ENCODE measurements at regions not wholly inside any gene's neighbourhood (a gene's known extent, or its start where the extent isn't known, plus 50 kb on each side); places are given as distances from the start of the nearest gene placed in this dataset.

GRCh38 chr16:86034421-86034919 is 135.5 kb downstream of the IRF8 start:
- no peak for DNase-seq
- no peaks in the 10 kb centered on the region for H3K36me3 Mint-ChIP-seq (ENCODE audit: low read depth)
- H3K4me1 Mint-ChIP-seq (ENCODE audit: low read depth): peaks cover 6% of the 10 kb centered on the region
- no peak overlapping the region for H3K27ac Mint-ChIP-seq
- H3K27me3 Mint-ChIP-seq: peaks cover 26% of the 10 kb centered on the region
- no peak overlapping the region for H3K4me3 Mint-ChIP-seq
- no peaks in the 10 kb centered on the region for H3K9me3 Mint-ChIP-seq

GRCh38 chr16:86035906-86036305 is 136.9 kb downstream of the IRF8 start:
- Mint-ChIP-seq H3K9me3 (no peaks in the 10 kb centered on the region), H3K27me3 (peaks cover 16% of the 10 kb centered on the region), H3K4me3 (no peak overlapping the region), H3K4me1 (ENCODE audit: low read depth) (peaks cover 6% of the 10 kb centered on the region), H3K27ac (no peak overlapping the region), H3K36me3 (ENCODE audit: low read depth) (no peaks in the 10 kb centered on the region)
- DNase-seq: no peak

DNA sequence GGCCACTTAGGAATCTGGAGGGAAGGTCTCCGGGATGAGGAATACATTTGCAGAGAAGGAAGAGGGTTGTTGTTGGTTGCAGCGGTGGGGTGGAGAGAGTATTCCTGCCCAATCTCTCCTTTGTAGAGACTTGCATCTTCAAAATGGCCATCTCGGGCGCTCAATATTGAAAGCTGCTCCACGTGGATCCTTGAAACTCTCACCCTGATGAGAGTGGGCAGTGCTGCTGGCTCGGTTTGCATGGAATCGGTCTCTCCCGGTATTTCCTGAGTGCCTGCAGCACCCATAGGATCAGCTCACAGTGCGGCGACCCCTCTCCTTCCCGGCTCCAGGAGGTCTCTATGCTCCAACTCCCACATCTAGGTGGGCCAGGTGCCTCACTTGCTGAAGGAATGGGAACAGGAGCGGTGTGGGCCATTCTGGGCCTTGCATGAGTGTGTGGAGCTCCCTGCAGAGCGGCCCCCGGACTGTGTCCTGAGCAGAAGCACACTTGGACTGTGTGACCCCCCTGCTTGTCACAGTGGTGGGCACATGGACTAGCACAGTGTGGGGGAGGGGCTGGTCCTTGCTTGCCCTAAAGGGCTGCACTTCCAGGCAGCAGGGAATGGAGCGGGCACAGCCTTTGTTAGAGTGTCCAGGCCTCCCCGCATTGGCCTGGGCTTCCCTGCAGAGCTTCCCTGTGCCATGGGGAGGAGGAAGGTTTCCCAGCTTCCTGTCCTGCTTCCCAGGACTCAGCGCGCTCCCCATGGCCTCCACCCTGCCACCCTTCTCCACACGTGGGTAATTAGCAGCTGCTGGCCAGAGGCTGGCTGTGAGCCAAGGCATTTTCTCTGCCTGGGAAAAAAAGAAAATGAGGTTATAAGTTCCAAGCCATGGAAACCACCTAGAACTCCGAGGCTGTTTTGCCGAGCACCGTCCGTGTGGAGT is 139.3 kb downstream of the IRF8 start:
- Mint-ChIP-seq H3K36me3 (ENCODE audit: low read depth) (no peaks in the 10 kb centered on the region), H3K27me3 (peaks cover 24% of the 10 kb centered on the region), H3K27ac (no peak overlapping the region), H3K9me3 (no peaks in the 10 kb centered on the region), H3K4me1 (ENCODE audit: low read depth) (peaks cover 6% of the 10 kb centered on the region), H3K4me3 (no peak overlapping the region)
- no peak for DNase-seq

- Mint-ChIP-seq H3K9me3 (no peaks in the 10 kb centered on the region), H3K27ac (no peak overlapping the region), H3K36me3 (ENCODE audit: low read depth) (no peaks in the 10 kb centered on the region), H3K4me1 (ENCODE audit: low read depth) (peaks cover 6% of the 10 kb centered on the region), H3K27me3 (peaks cover 25% of the 10 kb centered on the region), H3K4me3 (no peak overlapping the region)
- DNase-seq: no peak
Measured at GRCh38 chr16:86038926-86039310, 140.0 kb downstream of the IRF8 start.

GRCh38 chr16:86039606-86040005 is 140.6 kb downstream of the IRF8 start:
- no peak overlapping the region for H3K4me3 Mint-ChIP-seq

DNA sequence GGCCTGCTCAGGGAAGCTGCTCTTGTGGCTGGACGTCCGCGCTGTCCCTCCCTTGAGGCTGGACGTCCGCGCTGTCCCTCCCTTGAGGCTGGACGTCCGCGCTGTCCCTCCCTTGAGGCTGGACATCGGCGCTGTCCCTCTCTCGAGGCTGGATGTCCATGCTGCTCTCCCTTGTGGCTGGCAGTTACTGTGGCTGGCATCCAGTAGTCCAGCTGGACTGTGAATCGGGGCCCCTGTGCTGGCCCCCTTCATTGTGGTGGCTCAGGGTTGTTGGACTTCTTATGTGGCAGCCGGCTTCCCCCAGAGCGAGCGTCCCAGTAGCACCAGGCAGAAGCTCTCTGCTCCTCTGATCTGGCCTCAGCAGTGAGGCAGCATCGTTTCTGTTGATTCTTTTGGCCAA is 141.5 kb downstream of the IRF8 start:
- peaks cover 28% of the 10 kb centered on the region for H3K27me3 Mint-ChIP-seq
- no peak overlapping the region for H3K27ac Mint-ChIP-seq
- no peak overlapping the region for H3K4me3 Mint-ChIP-seq
- no peaks in the 10 kb centered on the region for H3K36me3 Mint-ChIP-seq (ENCODE audit: low read depth)
- H3K9me3 Mint-ChIP-seq: no peaks in the 10 kb centered on the region
- H3K4me1 Mint-ChIP-seq (ENCODE audit: low read depth): peaks cover 21% of the 10 kb centered on the region
- no peak for DNase-seq

More at GRCh38 chr16:86039606-86040005, 140.6 kb downstream of the IRF8 start:
- no peaks in the 10 kb centered on the region for H3K9me3 Mint-ChIP-seq
- H3K36me3 Mint-ChIP-seq (ENCODE audit: low read depth): no peaks in the 10 kb centered on the region
- H3K27ac Mint-ChIP-seq: no peak overlapping the region
- no peak for DNase-seq
- H3K4me1 Mint-ChIP-seq (ENCODE audit: low read depth): peaks cover 12% of the 10 kb centered on the region
- H3K27me3 Mint-ChIP-seq: peaks cover 30% of the 10 kb centered on the region

DNA sequence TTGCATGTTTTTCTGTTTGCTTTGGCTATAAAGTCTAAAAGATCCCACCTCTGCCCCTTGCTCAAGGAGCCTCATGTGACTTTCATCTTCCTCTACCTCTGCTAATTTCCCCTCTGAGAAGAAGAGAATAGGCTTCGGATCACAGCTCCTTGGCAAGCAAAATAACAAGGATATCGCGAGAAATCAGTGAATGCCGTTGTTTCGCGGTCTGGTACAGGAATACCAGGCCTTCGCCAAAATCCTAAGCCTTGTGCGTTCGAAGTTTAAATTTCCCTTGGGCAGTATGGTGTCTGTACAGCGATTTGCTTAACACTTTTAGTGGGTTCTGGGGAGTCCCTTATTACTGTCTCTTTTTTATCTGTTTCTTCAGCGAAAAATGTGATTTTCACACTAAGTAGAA is 142.3 kb downstream of the IRF8 start:
- Mint-ChIP-seq H3K9me3 (no peaks in the 10 kb centered on the region), H3K4me1 (ENCODE audit: low read depth) (peaks cover 23% of the 10 kb centered on the region), H3K36me3 (ENCODE audit: low read depth) (no peaks in the 10 kb centered on the region), H3K27ac (no peak overlapping the region), H3K27me3 (peaks cover 31% of the 10 kb centered on the region), H3K4me3 (no peak overlapping the region)
- DNase-seq: no peak

- H3K27me3 Mint-ChIP-seq: peaks cover 36% of the 10 kb centered on the region
- no peaks in the 10 kb centered on the region for H3K9me3 Mint-ChIP-seq
- H3K4me3 Mint-ChIP-seq: no peak overlapping the region
- H3K27ac Mint-ChIP-seq: no peak overlapping the region
- H3K4me1 Mint-ChIP-seq (ENCODE audit: low read depth): peaks cover 23% of the 10 kb centered on the region
- DNase-seq: no peak
- no peaks in the 10 kb centered on the region for H3K36me3 Mint-ChIP-seq (ENCODE audit: low read depth)
Measured at GRCh38 chr16:86041807-86042206, 142.8 kb downstream of the IRF8 start.

GRCh38 chr16:86042393-86042792 is 143.4 kb downstream of the IRF8 start:
- Mint-ChIP-seq H3K4me3 (no peak overlapping the region), H3K9me3 (no peaks in the 10 kb centered on the region)
- no peak for DNase-seq

GRCh38 chr16:86042996-86043725 is 144.2 kb downstream of the IRF8 start:
- peaks cover 23% of the 10 kb centered on the region for H3K4me1 Mint-ChIP-seq (ENCODE audit: low read depth)
- no peaks in the 10 kb centered on the region for H3K36me3 Mint-ChIP-seq (ENCODE audit: low read depth)
- H3K27me3 Mint-ChIP-seq: peaks cover 48% of the 10 kb centered on the region
- no peak for DNase-seq
- H3K9me3 Mint-ChIP-seq: no peaks in the 10 kb centered on the region
- H3K4me3 Mint-ChIP-seq: no peak overlapping the region
- no peak overlapping the region for H3K27ac Mint-ChIP-seq

More at GRCh38 chr16:86042393-86042792, 143.4 kb downstream of the IRF8 start:
- H3K36me3 Mint-ChIP-seq (ENCODE audit: low read depth): no peaks in the 10 kb centered on the region
- H3K27me3 Mint-ChIP-seq: peaks cover 42% of the 10 kb centered on the region
- H3K4me1 Mint-ChIP-seq (ENCODE audit: low read depth): peaks cover 23% of the 10 kb centered on the region
- H3K27ac Mint-ChIP-seq: no peak overlapping the region

DNA sequence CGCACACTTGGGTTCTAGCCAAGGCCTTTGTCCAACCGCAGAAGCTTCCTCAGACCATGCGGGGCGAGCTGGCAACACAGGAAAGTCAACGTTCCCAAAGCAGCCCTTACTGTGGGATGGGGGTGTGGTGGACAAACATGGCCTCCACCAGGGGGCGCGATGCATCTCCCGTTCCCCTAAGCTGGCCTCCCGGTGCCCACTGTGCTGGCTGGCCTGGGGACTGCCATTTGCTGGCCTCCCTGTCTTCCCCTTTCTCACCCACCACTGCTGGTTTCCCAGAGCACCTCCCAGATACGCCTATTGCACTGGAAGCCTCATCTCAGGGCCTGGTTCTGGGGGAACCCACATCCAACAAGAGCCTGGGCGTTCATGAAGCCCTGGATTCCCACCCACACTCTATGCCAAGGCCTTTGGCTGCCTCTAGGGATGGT is 145.3 kb downstream of the IRF8 start:
- peaks cover 20% of the 10 kb centered on the region for H3K4me1 Mint-ChIP-seq (ENCODE audit: low read depth)
- no peak overlapping the region for H3K4me3 Mint-ChIP-seq
- no peaks in the 10 kb centered on the region for H3K36me3 Mint-ChIP-seq (ENCODE audit: low read depth)
- H3K27ac Mint-ChIP-seq: no peak overlapping the region
- H3K27me3 Mint-ChIP-seq: peaks cover 59% of the 10 kb centered on the region
- peak; percentile 65 for DNase-seq
- no peaks in the 10 kb centered on the region for H3K9me3 Mint-ChIP-seq

DNA sequence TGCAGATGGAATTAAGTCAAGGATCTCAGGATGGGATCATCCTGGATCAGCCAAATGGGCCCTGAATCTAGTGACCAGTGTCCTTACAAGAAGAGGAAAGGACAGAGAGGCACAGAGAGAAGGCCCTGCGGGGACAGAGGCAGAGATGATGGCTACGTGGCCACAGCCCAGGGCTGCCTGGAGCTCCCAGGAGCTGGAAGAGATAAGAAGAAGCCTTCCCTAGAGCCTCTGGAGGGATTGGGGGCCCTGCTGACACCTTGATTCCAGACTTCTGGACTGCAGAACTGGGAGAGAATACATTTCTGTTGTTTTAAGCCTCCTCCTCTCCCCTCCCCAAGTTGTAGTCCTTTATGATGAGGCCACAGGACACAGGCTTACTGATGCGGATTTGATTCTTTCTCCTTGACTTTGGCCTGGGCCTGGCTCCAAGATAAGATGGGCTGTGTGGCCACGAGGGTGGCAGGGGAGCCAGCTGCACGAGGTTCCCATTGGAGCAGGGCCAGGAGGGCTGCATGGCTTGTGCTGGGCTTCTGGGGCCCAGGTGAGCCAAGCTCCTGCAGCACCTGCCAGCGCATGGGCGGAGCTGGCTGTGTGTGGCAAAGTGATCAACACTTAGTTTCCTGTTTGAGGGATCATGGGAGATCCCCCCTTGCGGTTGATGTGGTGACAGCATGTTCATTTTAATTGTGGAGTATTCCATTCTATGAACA is 146.1 kb downstream of the IRF8 start:
- DNase-seq: peak; percentile 45
- Mint-ChIP-seq H3K27ac (no peak overlapping the region), H3K9me3 (no peaks in the 10 kb centered on the region), H3K4me1 (ENCODE audit: low read depth) (peaks cover 17% of the 10 kb centered on the region), H3K4me3 (no peak overlapping the region), H3K36me3 (ENCODE audit: low read depth) (no peaks in the 10 kb centered on the region), H3K27me3 (peaks cover 66% of the 10 kb centered on the region)

DNA sequence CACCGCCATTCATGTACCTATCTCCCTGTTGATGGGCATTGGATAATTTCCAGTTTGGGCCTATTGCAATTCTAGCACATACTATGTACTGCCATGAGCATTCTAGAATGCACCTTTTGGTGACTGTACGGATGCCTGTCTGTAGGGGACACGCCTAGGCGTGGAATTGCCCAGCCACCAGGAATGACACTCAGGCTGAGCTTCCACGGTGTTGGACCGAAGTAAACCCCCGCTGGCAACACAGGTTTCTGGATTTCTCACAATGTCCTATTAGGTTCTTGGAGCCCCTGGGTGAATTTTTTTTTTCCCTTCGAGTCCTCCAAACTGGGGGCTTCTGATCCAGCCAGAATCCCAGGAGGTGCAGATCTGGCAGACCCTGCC is 146.6 kb downstream of the IRF8 start:
- H3K9me3 Mint-ChIP-seq: no peaks in the 10 kb centered on the region
- H3K4me3 Mint-ChIP-seq: no peak overlapping the region
- peaks cover 71% of the 10 kb centered on the region for H3K27me3 Mint-ChIP-seq
- no peak for DNase-seq
- H3K36me3 Mint-ChIP-seq (ENCODE audit: low read depth): no peaks in the 10 kb centered on the region
- peaks cover 17% of the 10 kb centered on the region for H3K4me1 Mint-ChIP-seq (ENCODE audit: low read depth)
- H3K27ac Mint-ChIP-seq: no peak overlapping the region

DNA sequence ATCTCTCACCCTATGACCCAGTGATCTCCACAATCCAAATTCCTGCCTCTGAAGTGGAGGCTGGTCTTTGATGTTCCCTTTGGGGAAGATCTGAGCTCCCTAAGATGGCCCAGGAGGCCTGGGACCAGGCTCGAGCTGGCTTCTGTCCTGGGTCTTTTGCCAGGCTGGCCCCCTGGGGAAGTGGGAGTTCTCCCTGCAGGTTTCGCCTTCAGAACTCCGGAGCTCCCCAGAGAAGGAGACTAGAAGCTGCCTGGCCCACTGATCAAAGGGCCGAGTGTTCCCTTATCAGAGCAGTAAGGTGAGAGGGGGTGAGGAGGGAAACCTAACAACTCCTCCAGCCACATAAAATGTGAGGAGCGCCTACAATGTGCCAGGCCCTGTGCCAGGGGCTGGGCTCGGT is 147.1 kb downstream of the IRF8 start:
- Mint-ChIP-seq H3K9me3 (no peaks in the 10 kb centered on the region), H3K4me1 (ENCODE audit: low read depth) (peaks cover 17% of the 10 kb centered on the region), H3K27me3 (peaks cover 75% of the 10 kb centered on the region), H3K27ac (no peak overlapping the region), H3K4me3 (no peak overlapping the region), H3K36me3 (ENCODE audit: low read depth) (no peaks in the 10 kb centered on the region)
- no peak for DNase-seq

All from activated T-cell treated with anti-CD3 and anti-CD28 coated beads, Interleukin-2, amount 50 U/mL, for 24 hours (primary cell).